Gastrocnemius medialis (tissue), 4 donors: ENCODE measurements at regions not wholly inside any gene's neighbourhood (a gene's known extent, or its start where the extent isn't known, plus 50 kb on each side); places are given as distances from the start of the nearest gene placed in this dataset.

Experiments
- POLR2A ChIP-seq, 2 donors: fragments of 450-650 bp; IDR thresholded peaks; one replicate each; pipeline ENCODE4 v1.6.1; 2017; ENCODE audit warnings: antibody characterized with exemption in 2 of 2, mild to moderate bottlenecking in 2 of 2, moderate library complexity in 2 of 2
- TF ChIP-seq, protein P1 (sequence below), 5 experiments: fragments of 450-650 bp in 3 of 5; fragments of 200-600 bp in 2 of 5; sonication (generic) in 2 of 5; IDR thresholded peaks in 4 of 5; conservative IDR thresholded peaks in 1 of 5; 1 replicate in 4 of 5; 2 replicates in 1 of 5; pipeline ENCODE4 v1.5.1; 2016 to 2019; ENCODE audit warnings: antibody characterized with exemption in 5 of 5, mild to moderate bottlenecking in 3 of 5, moderate library complexity in 3 of 5

DNA sequence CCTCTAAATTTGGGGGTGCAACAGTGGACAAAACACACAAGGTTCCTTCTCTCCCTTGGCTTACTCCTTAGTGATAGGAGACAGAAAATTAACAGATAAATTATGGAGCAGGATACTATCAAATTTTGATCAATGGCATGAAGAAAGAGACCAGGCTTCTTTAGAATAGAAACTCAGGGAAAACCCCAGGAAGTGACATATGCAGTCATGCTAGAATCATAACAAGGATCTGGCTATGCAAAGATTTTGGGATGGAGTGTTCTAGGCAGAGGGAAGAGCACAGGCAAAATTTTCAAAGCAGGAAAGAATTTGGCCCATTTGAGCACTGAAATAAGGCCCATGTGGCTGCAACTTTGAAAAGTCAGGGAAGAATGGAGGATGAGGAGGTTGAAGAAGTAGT lies 182.3 kb upstream of the PLEKHG7 start:
- TF ChIP-seq, protein P1, sequence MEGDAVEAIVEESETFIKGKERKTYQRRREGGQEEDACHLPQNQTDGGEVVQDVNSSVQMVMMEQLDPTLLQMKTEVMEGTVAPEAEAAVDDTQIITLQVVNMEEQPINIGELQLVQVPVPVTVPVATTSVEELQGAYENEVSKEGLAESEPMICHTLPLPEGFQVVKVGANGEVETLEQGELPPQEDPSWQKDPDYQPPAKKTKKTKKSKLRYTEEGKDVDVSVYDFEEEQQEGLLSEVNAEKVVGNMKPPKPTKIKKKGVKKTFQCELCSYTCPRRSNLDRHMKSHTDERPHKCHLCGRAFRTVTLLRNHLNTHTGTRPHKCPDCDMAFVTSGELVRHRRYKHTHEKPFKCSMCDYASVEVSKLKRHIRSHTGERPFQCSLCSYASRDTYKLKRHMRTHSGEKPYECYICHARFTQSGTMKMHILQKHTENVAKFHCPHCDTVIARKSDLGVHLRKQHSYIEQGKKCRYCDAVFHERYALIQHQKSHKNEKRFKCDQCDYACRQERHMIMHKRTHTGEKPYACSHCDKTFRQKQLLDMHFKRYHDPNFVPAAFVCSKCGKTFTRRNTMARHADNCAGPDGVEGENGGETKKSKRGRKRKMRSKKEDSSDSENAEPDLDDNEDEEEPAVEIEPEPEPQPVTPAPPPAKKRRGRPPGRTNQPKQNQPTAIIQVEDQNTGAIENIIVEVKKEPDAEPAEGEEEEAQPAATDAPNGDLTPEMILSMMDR (IDR thresholded peaks at IDR 0.05 in 4 of 5, conservative IDR thresholded peaks at IDR 0.05 in 1 of 5), result no peak
- TF ChIP-seq POLR2A (IDR thresholded peaks at IDR 0.05), result no peak
